Endothelial cell of umbilical vein (primary cell): ENCODE measurements at regions not wholly inside any gene's neighbourhood (a gene's known extent, or its start where the extent isn't known, plus 50 kb on each side); places are given as distances from the start of the nearest gene placed in this dataset.

ENCODE experiments used
- BruUV-seq: library from RNA; stranded (reverse); fragments of 400-500 nt; replicated peaks from 2 replicates; lab custom pipeline; 2021; lab: Mats Ljungman, UMichigan
- CTCF ChIA-PET: fragments of 300-600, 350-600 bp; sonication (Branson Sonifier 250); formaldehyde crosslinking; loops from one replicate; lab custom pipeline; 2021; ENCODE audit warnings: antibody characterized with exemption, inconsistent platforms; lab: Charles Lee
- POLR2A ChIA-PET: fragments of 300-600, 350-600 bp; sonication (Branson Sonifier 250); formaldehyde crosslinking; loops from one replicate; lab custom pipeline; 2021; ENCODE audit warnings: antibody characterized with exemption, inconsistent platforms; lab: Charles Lee
- DNase-seq: peaks from one replicate; pipeline ENCODE4 v3.0.0-alpha.2; 2011; ENCODE audit warnings: low read depth, low spot score
- FAIRE-seq: peaks from 2 replicates; lab custom pipeline; 2011; peaks lifted over from hg19 to GRCh38; lab: Jason Lieb, UNC
- H2AFZ ChIP-seq: 2 replicates; pipeline ENCODE4 v1.6.0; 2012; ENCODE audit warnings: low read depth, low read length, control low read depth, inconsistent platforms
- H3K27ac ChIP-seq: 2 replicates; pipeline ENCODE4 v1.5.1; 2011; ENCODE audit warnings: low read depth, mild to moderate bottlenecking, control low read depth, low read length, moderate library complexity; ENCODE audit not compliant: insufficient read depth
- H3K27me3 ChIP-seq, 2 experiments: 2 replicates each; pipeline versions ENCODE4 v1.6.0 to v1.6.1; 2011; ENCODE audit warnings: low read length in 2 of 2, mixed read lengths in 1 of 2; ENCODE audit not compliant: control insufficient read depth in 2 of 2, insufficient read depth in 2 of 2
- H3K36me3 ChIP-seq, 2 experiments: 2 replicates in 1 of 2; 3 replicates in 1 of 2; pipeline ENCODE4 v1.5.1; 2011; ENCODE audit warnings: low read length in 2 of 2, mild to moderate bottlenecking in 1 of 2, moderate library complexity in 1 of 2; ENCODE audit not compliant: control insufficient read depth in 2 of 2, insufficient read depth in 2 of 2; ENCODE audit errors: extremely low read depth in 1 of 2
- H3K4me1 ChIP-seq: 3 replicates; pipeline ENCODE4 v1.5.1; 2011; ENCODE audit warnings: mild to moderate bottlenecking, low read length; ENCODE audit not compliant: control insufficient read depth, insufficient read depth; ENCODE audit errors: extremely low read depth
- H3K4me2 ChIP-seq: 2 replicates; pipeline ENCODE4 v1.6.1; 2011; ENCODE audit warnings: low read length, control low read depth, mixed read lengths; ENCODE audit not compliant: insufficient read depth
- H3K4me3 ChIP-seq, 3 experiments: fragments of 200-600 bp in 1 of 3; sonication (generic), shearing (Covaris generic) in 1 of 3; replicated peaks in 1 of 3; 2 replicates each; pipeline ENCODE4 v1.5.1; 2011 to 2016; ENCODE audit warnings: control low read depth in 3 of 3, low read length in 3 of 3, mild to moderate bottlenecking in 2 of 3, inconsistent platforms in 1 of 3, low read depth in 1 of 3, moderate library complexity in 1 of 3; ENCODE audit not compliant: insufficient read depth in 1 of 3
- H3K79me2 ChIP-seq: 2 replicates; pipeline ENCODE4 v1.6.0; 2012; ENCODE audit warnings: low read length, inconsistent platforms; ENCODE audit not compliant: control insufficient read depth, insufficient read depth
- H3K9ac ChIP-seq: replicated peaks from 2 replicates; pipeline ENCODE3; 2011; ENCODE audit warnings: low read length, control low read depth; ENCODE audit not compliant: insufficient read depth; ENCODE audit errors: extremely low read depth
- H3K9me1 ChIP-seq: replicated peaks from 3 replicates; pipeline ENCODE4 v1.6.0; 2011; ENCODE audit warnings: mild to moderate bottlenecking, low read length; ENCODE audit not compliant: control insufficient read depth, insufficient read depth; ENCODE audit errors: extremely low read depth
- H3K9me3 ChIP-seq: replicated peaks from 2 replicates; pipeline ENCODE4 v1.5.1; 2012; ENCODE audit warnings: low read length, inconsistent platforms; ENCODE audit not compliant: control insufficient read depth, insufficient read depth
- H4K20me1 ChIP-seq: replicated peaks from 2 replicates; pipeline ENCODE3; 2011; ENCODE audit warnings: mild to moderate bottlenecking, low read length; ENCODE audit not compliant: control insufficient read depth, insufficient read depth; ENCODE audit errors: extremely low read depth
- EZH2 ChIP-seq: IDR thresholded peaks from 2 replicates; pipeline ENCODE4 v1.6.1; 2012; ENCODE audit warnings: borderline replicate concordance, low read depth, mild to moderate bottlenecking, moderate library complexity, low read length, inconsistent platforms; ENCODE audit not compliant: severe bottlenecking
- FOS ChIP-seq: IDR thresholded peaks from 2 replicates; pipeline ENCODE4 v1.6.1; 2011; ENCODE audit warnings: mild to moderate bottlenecking, low read length, moderate library complexity, borderline replicate concordance; ENCODE audit not compliant: insufficient read depth
- GATA2 ChIP-seq: IDR thresholded peaks from 2 replicates; pipeline ENCODE4 v1.7.0; 2011; ENCODE audit warnings: low read depth, mild to moderate bottlenecking, moderate library complexity, mixed read lengths, low read length; ENCODE audit not compliant: insufficient read length, insufficient read depth
- JUN ChIP-seq: IDR thresholded peaks from 2 replicates; pipeline ENCODE4 v1.6.1; 2011; ENCODE audit warnings: borderline replicate concordance, low read depth; ENCODE audit not compliant: insufficient read length, insufficient read depth
- MYC ChIP-seq: IDR thresholded peaks from one replicate; pipeline ENCODE4 v1.6.1; 2011; ENCODE audit warnings: mild to moderate bottlenecking, low read depth, low read length
- POLR2A ChIP-seq: IDR thresholded peaks from 2 replicates; pipeline ENCODE4 v1.6.1; 2012; ENCODE audit warnings: low read depth, mild to moderate bottlenecking, control low read depth, low read length
- POLR2AphosphoS5 ChIP-seq: IDR thresholded peaks from 2 replicates; pipeline ENCODE4 v1.6.1; 2012; ENCODE audit warnings: low read depth, mild to moderate bottlenecking, control low read depth, low read length, moderate library complexity; ENCODE audit not compliant: insufficient read depth
- dilution Hi-C: fragments of 300-500 bp; cut with MboI; formaldehyde crosslinking; loops from one replicate; pipeline ENCODE4 v1.15.0; 2019; ENCODE audit warnings: low sequenced_read_pairs; ENCODE audit not compliant: extremely low pct_ligation_motif_present
- intact Hi-C: fragments of 100-400 bp; cut with micrococcal nuclease; formaldehyde crosslinking; loops from one replicate; pipeline ENCODE4 v1.10.0; 2022
- TF ChIP-seq, protein P1 (sequence below): IDR thresholded peaks from 2 replicates; pipeline ENCODE4 v1.6.1; 2011; ENCODE audit not compliant: insufficient read depth, insufficient read length
- TF ChIP-seq, protein P2 (sequence below), 2 donors: IDR thresholded peaks; 1 replicate in 1 of 2; 2 replicates in 1 of 2; pipeline ENCODE4 v1.5.1; 2011; ENCODE audit warnings: low read length in 2 of 2, mild to moderate bottlenecking in 2 of 2, moderate library complexity in 2 of 2, control low read depth in 1 of 2, inconsistent platforms in 1 of 2, low read depth in 1 of 2; ENCODE audit not compliant: insufficient read depth in 1 of 2; ENCODE audit errors: extremely low read depth in 1 of 2

DNA sequence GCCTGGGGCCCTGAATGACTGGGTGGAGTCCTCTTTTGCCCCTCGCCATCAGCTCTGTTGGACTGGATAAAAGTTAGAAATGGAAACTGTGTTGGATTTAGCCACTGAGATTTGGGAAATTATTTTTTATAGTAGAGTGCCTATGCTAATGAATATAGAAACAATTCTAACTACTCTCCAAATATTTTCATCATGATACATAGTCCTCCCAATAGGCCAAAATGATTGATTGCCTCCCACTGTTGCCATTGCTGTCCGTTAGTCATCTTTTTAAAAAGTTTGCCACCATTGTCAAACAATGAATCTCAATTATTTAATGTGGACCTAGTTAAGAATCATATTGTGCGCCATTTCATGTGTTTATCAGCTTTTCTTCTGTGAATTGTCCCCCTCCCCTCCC lies 417.0 kb downstream of the GALR1 start:
- Histone ChIP-seq H2AFZ (no peak overlapping the region), H3K36me3 (no peaks in the 10 kb centered on the region), H3K79me2 (no peaks in the 10 kb centered on the region), H3K4me3 (no peak overlapping the region), H3K27me3 (no peaks in the 10 kb centered on the region), H3K9me1 (no peaks in the 10 kb centered on the region), H3K4me1 (no peaks in the 10 kb centered on the region), H3K9ac (no peak overlapping the region), H4K20me1 (no peaks in the 10 kb centered on the region), H3K9me3 (peaks cover 5% of the 10 kb centered on the region), H3K4me2 (no peak overlapping the region), H3K27ac (no peak overlapping the region)
- CTCF ChIA-PET: interaction anchor here (0.9 kb wide), 1 partner anchor 10 kb away, joined by 3 read pairs; no protein-coding TSS in a partner anchor
- intact Hi-C loops: no loop called here
- no TSS peak for BruUV-seq
- DNase-seq: no peak
- FAIRE-seq: no peak
- dilution Hi-C loops: no loop called here
- POLR2A ChIA-PET: no interaction called here
- TF ChIP-seq, protein P1, sequence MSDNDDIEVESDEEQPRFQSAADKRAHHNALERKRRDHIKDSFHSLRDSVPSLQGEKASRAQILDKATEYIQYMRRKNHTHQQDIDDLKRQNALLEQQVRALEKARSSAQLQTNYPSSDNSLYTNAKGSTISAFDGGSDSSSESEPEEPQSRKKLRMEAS: no peak
- TF ChIP-seq POLR2AphosphoS5 (no peak), FOS (no peak), MYC (no peak), JUN (no peak), GATA2 (no peak), POLR2A (no peak), EZH2 (no peak)
- TF ChIP-seq, protein P2, sequence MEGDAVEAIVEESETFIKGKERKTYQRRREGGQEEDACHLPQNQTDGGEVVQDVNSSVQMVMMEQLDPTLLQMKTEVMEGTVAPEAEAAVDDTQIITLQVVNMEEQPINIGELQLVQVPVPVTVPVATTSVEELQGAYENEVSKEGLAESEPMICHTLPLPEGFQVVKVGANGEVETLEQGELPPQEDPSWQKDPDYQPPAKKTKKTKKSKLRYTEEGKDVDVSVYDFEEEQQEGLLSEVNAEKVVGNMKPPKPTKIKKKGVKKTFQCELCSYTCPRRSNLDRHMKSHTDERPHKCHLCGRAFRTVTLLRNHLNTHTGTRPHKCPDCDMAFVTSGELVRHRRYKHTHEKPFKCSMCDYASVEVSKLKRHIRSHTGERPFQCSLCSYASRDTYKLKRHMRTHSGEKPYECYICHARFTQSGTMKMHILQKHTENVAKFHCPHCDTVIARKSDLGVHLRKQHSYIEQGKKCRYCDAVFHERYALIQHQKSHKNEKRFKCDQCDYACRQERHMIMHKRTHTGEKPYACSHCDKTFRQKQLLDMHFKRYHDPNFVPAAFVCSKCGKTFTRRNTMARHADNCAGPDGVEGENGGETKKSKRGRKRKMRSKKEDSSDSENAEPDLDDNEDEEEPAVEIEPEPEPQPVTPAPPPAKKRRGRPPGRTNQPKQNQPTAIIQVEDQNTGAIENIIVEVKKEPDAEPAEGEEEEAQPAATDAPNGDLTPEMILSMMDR (IDR thresholded peaks at IDR 0.05; ENCODE audit: extremely low read depth in 1 of 2, insufficient read depth in 1 of 2, low read depth in 1 of 2, low read length in 2 of 2): no peak
